CD4-positive, CD25-positive, alpha-beta regulatory T cell (primary cell): ENCODE measurements at regions not wholly inside any gene's neighbourhood (a gene's known extent, or its start where the extent isn't known, plus 50 kb on each side); places are given as distances from the start of the nearest gene placed in this dataset.
A peak's percentile ranks its signal among the peaks of the same experiment; 100 is the strongest.

Experiments used
- ATAC-seq, 2 donors: fragments of 150-1000 bp; cut with Tn5 transposase; one replicate each; pipeline ENCODE4 v1.10.0; 2021; ENCODE audit warnings: low read depth in 2 of 2, moderate number of reproducible peaks in 2 of 2, moderate library complexity in 1 of 2
- DNase-seq, 3 donors: peaks; one replicate each; pipeline versions ENCODE4 v3.0.0 to v3.0.0-alpha.2; 2012 to 2022; ENCODE audit warnings: mixed read lengths in 1 of 3
- H3K27ac ChIP-seq: one replicate; pipeline ENCODE4 v1.7.0; 2013; ENCODE audit warnings: mild to moderate bottlenecking, low read length; ENCODE audit not compliant: insufficient read depth, poor library complexity, severe bottlenecking
- H3K27me3 ChIP-seq: one replicate; pipeline ENCODE4 v1.7.0; 2013; ENCODE audit warnings: low read length; ENCODE audit not compliant: control insufficient read depth, insufficient read depth
- H3K36me3 ChIP-seq: one replicate; pipeline ENCODE4 v1.7.0; 2013; ENCODE audit warnings: mild to moderate bottlenecking, low read length, moderate library complexity; ENCODE audit not compliant: control insufficient read depth, insufficient read depth
- H3K4me1 ChIP-seq: 2 replicates; pipeline ENCODE4 v1.7.0; 2013; ENCODE audit warnings: mild to moderate bottlenecking, low read length; ENCODE audit not compliant: insufficient read depth, control insufficient read depth, poor library complexity, severe bottlenecking
- H3K4me3 ChIP-seq: one replicate; pipeline ENCODE4 v1.7.0; 2013; ENCODE audit warnings: low read depth, mild to moderate bottlenecking, low read length, moderate library complexity
- H3K9me3 ChIP-seq, 2 experiments: 1 replicate in 1 of 2; 2 replicates in 1 of 2; pipeline ENCODE4 v1.7.0; 2013; ENCODE audit warnings: low read length in 2 of 2, mild to moderate bottlenecking in 1 of 2, moderate library complexity in 1 of 2; ENCODE audit not compliant: control insufficient read depth in 2 of 2
- H3K27ac Mint-ChIP-seq, 3 donors: one replicate each; pipeline ENCODE4 v1.8.0; 2020 to 2022; ENCODE audit warnings: mild to moderate bottlenecking in 3 of 3, mixed read lengths in 3 of 3, moderate library complexity in 2 of 3
- H3K27me3 Mint-ChIP-seq: one replicate; pipeline ENCODE4 v1.8.0; 2022; ENCODE audit warnings: mild to moderate bottlenecking, mixed read lengths
- H3K36me3 Mint-ChIP-seq: one replicate; pipeline ENCODE4 v1.8.0; 2020; ENCODE audit warnings: mixed read lengths
- H3K4me1 Mint-ChIP-seq, 4 donors: one replicate each; pipeline ENCODE4 v1.8.0; 2020 to 2022; ENCODE audit warnings: mixed read lengths in 4 of 4, mild to moderate bottlenecking in 1 of 4
- H3K4me3 Mint-ChIP-seq, 4 donors: one replicate each; pipeline ENCODE4 v1.8.0; 2020 to 2022; ENCODE audit warnings: mild to moderate bottlenecking in 4 of 4, mixed read lengths in 4 of 4, moderate library complexity in 3 of 4
- H3K9me3 Mint-ChIP-seq, 7 donors: one replicate each; pipeline ENCODE4 v1.8.0; 2020 to 2022; ENCODE audit warnings: mixed read lengths in 7 of 7, mild to moderate bottlenecking in 3 of 7, moderate library complexity in 2 of 7

DNA sequence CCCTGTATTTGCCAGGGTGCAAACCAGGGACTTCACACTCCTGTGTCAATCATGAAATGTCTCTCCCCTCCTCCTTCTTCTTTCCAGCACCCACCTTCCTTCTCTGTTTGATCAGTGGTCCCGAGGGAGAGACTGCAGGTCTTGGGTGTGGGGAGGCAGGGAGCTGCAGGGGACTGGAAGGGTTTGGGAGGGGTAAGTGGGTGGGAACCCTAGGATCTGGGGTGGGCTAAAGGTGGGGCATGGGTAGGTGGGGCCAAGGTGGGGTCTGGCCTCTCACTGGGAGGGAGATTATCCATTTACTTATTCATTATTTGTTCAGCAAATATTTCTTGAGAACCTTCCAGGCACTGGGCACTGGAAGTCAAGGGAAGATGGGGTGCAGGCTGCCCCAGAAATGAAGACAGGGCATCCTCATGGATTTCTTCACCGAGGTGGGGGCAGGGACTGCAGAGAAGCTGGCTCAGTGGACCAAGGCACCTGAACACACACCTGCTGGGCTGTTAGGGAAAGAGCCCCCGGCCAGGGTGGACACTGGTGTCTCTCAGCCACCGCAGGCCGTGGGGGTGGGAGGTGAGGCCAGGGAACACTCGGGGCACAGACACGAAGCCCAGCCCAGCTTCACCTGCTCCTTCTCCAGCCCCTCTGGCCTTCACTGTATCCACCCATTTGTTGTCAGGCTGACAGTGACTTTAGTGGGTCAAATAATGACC lies 193.9 kb upstream of the C1orf174 start:
- Histone ChIP-seq H3K4me3 (no peak overlapping the region), H3K36me3 (no peaks in the 10 kb centered on the region), H3K4me1 (no peaks in the 10 kb centered on the region), H3K27me3 (no peaks in the 10 kb centered on the region), H3K27ac (no peak overlapping the region), H3K9me3 (peaks cover 0 to 2% of the 10 kb centered on the region in 2 experiments)
- no peak for ATAC-seq
- H3K27ac Mint-ChIP-seq, result no peak overlapping the region
- peaks cover 0 to 22% (median 5%) of the 10 kb centered on the region in 7 donors for H3K9me3 Mint-ChIP-seq
- H3K4me1 Mint-ChIP-seq, result no peaks in the 10 kb centered on the region
- H3K27me3 Mint-ChIP-seq, result no peaks in the 10 kb centered on the region
- H3K36me3 Mint-ChIP-seq, result no peaks in the 10 kb centered on the region
- no peak overlapping the region for H3K4me3 Mint-ChIP-seq
- no peak for DNase-seq

GRCh38 chr1:4095433-4095971 lies 195.4 kb upstream of the C1orf174 start:
- no peak for DNase-seq
- Histone ChIP-seq H3K4me1 (no peaks in the 10 kb centered on the region), H3K4me3 (no peak overlapping the region), H3K9me3 (peaks cover 0 to 2% of the 10 kb centered on the region in 2 experiments), H3K36me3 (no peaks in the 10 kb centered on the region), H3K27me3 (no peaks in the 10 kb centered on the region), H3K27ac (no peak overlapping the region)
- Mint-ChIP-seq H3K9me3 (peaks cover 0 to 22% (median 5%) of the 10 kb centered on the region in 7 donors), H3K36me3 (no peaks in the 10 kb centered on the region), H3K4me1 (no peaks in the 10 kb centered on the region), H3K27me3 (no peaks in the 10 kb centered on the region), H3K4me3 (no peak overlapping the region), H3K27ac (no peak overlapping the region)
- no peak for ATAC-seq

DNA sequence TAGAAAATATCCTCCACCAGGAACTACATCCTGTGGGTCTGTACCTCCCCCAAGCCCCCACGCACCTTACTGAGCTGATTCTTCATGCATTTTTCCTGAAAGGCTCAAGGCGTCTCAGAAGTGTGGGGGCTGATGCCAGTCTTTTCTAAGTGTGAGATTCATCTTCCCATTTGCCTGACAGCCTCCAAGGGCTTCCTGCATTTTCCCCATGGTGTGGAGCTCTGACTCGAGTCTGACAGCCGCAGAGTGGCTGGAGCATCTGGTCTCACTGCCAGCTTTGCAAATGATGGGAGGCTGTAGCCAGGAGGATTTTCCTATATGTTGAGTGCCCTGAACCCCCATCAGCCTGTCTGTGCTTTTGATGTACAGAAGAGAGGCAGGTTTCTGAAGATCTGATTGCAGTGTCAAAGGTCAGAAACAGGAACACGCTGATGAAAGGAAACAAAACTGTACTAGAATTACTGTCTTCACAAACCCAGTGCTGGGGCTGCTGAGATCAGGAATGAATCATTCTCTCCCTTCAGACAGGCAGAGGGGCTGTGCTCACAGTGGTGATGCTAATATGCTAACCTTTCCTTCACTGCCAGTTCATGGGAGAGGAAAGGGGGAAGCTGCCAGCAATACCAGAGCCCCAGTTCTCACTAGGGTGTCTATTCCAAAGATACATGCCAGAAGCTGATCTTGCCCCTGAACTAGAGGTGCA lies 201.5 kb upstream of the C1orf174 start:
- no peaks in the 10 kb centered on the region for H3K36me3 ChIP-seq
- Mint-ChIP-seq H3K27me3 (no peaks in the 10 kb centered on the region), H3K4me3 (no peak overlapping the region), H3K36me3 (no peaks in the 10 kb centered on the region), H3K27ac (no peak overlapping the region), H3K4me1 (no peaks in the 10 kb centered on the region), H3K9me3 (peaks cover 0 to 4% (median 2%) of the 10 kb centered on the region in 7 donors)
- no peaks in the 10 kb centered on the region for H3K27me3 ChIP-seq
- DNase-seq (no peak), ATAC-seq (no peak)
- H3K4me3 ChIP-seq, result no peak overlapping the region
- no peak overlapping the region for H3K27ac ChIP-seq
- H3K9me3 ChIP-seq, result no peaks in the 10 kb centered on the region
- H3K4me1 ChIP-seq, result no peaks in the 10 kb centered on the region

GRCh38 chr1:4105300-4105880 lies 205.3 kb upstream of the C1orf174 start:
- H3K27ac ChIP-seq, result no peak overlapping the region
- no peaks in the 10 kb centered on the region for H3K4me1 ChIP-seq
- H3K36me3 Mint-ChIP-seq, result no peaks in the 10 kb centered on the region

DNA sequence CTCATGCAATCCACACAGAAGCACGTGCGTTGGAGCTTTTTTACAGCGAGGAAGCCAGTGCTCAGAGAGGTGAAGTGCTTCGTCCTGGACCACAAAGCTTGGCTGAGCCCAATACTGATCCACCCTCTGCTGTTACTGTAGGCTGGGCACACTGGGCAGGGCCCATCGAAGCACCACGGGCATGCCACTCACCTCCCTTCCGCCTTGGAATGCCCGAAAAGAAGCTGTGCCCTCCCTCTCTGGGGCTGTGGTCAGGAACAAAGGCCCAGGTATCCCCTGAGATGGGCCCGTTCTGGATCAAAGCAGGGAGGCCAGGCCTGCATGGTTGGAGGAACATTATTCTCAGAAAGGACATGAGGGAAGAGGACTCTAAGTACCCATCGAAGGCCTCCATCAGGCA lies 206.7 kb upstream of the C1orf174 start:
- Histone ChIP-seq H3K36me3 (no peaks in the 10 kb centered on the region), H3K9me3 (no peaks in the 10 kb centered on the region), H3K27ac (no peak overlapping the region), H3K4me3 (no peak overlapping the region), H3K27me3 (no peaks in the 10 kb centered on the region), H3K4me1 (no peaks in the 10 kb centered on the region)
- Mint-ChIP-seq H3K9me3 (peaks cover 0 to 3% (median 0%) of the 10 kb centered on the region in 7 donors), H3K27me3 (no peaks in the 10 kb centered on the region), H3K36me3 (no peaks in the 10 kb centered on the region), H3K4me3 (peak overlapping the region in 1 of 4 donors; percentile 21), H3K4me1 (no peaks in the 10 kb centered on the region), H3K27ac (no peak overlapping the region)
- ATAC-seq (no peak), DNase-seq (no peak)

More at GRCh38 chr1:4105300-4105880, 205.3 kb upstream of the C1orf174 start:
- Mint-ChIP-seq H3K9me3 (peaks cover 0 to 3% (median 0%) of the 10 kb centered on the region in 7 donors), H3K27me3 (no peaks in the 10 kb centered on the region), H3K4me1 (no peaks in the 10 kb centered on the region), H3K27ac (no peak overlapping the region), H3K4me3 (no peak overlapping the region)
- no peak for ATAC-seq
- DNase-seq, result no peak
- H3K27me3 ChIP-seq, result no peaks in the 10 kb centered on the region
- no peak overlapping the region for H3K4me3 ChIP-seq
- H3K9me3 ChIP-seq, result no peaks in the 10 kb centered on the region
- H3K36me3 ChIP-seq, result no peaks in the 10 kb centered on the region

DNA sequence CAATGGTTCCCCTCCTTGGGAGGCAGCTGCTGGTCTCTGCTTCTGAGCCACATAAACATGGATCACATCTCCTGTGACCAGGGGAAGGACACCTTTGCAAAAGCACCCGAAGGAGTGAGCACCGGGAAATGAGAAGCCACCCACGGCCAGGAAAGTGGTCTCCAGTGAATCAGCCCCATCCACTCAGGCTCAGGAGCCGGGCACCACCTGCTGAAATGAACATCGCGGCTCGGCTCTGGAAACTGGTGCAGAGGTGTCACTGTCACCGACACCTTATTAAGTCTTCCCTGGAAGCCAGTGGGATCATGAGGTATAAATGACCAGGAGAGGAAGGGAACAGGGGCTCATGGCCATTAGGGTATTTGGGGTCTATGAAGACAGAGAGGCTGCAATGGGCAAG lies 207.2 kb upstream of the C1orf174 start:
- no peak overlapping the region for H3K4me3 Mint-ChIP-seq
- H3K36me3 Mint-ChIP-seq, result no peaks in the 10 kb centered on the region
- no peaks in the 10 kb centered on the region for H3K27me3 Mint-ChIP-seq
- H3K4me1 ChIP-seq, result no peaks in the 10 kb centered on the region
- no peak overlapping the region for H3K27ac ChIP-seq
- ATAC-seq (no peak), DNase-seq (no peak)
- no peaks in the 10 kb centered on the region for H3K27me3 ChIP-seq
- H3K9me3 ChIP-seq, result no peaks in the 10 kb centered on the region
- H3K9me3 Mint-ChIP-seq, result peaks cover 0 to 3% (median 0%) of the 10 kb centered on the region in 7 donors
- no peak overlapping the region for H3K4me3 ChIP-seq
- no peaks in the 10 kb centered on the region for H3K36me3 ChIP-seq
- no peaks in the 10 kb centered on the region for H3K4me1 Mint-ChIP-seq
- H3K27ac Mint-ChIP-seq, result no peak overlapping the region

DNA sequence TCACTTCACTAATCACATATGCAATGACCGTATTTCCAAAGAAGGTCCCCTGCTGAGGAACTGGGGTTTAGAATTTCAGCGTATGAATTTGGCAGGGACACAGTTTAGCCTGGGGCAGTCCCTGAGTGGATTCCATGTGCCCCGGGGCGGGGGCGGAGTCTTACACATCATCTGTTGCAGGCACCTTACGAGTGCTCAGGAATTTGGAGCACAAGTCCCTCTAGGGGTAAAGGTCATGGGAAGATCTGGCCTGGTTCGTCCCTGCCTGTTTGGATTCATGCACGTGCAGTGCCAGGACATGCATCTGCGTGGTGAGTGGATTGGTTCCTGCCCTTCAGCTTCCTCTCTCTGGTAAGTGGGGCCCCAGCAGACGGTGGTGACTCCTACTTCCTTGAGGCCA lies 208.3 kb upstream of the C1orf174 start:
- no peaks in the 10 kb centered on the region for H3K36me3 Mint-ChIP-seq
- Histone ChIP-seq H3K4me1 (no peaks in the 10 kb centered on the region), H3K27ac (no peak overlapping the region), H3K27me3 (no peaks in the 10 kb centered on the region), H3K9me3 (no peaks in the 10 kb centered on the region), H3K36me3 (no peaks in the 10 kb centered on the region), H3K4me3 (no peak overlapping the region)
- DNase-seq (no peak), ATAC-seq (no peak)
- no peak overlapping the region for H3K4me3 Mint-ChIP-seq
- H3K27me3 Mint-ChIP-seq, result no peaks in the 10 kb centered on the region
- peaks cover 0 to 3% (median 0%) of the 10 kb centered on the region in 7 donors for H3K9me3 Mint-ChIP-seq
- no peak overlapping the region for H3K27ac Mint-ChIP-seq
- H3K4me1 Mint-ChIP-seq, result no peaks in the 10 kb centered on the region
